ENCODE measurements at regions not wholly inside any gene's neighbourhood (a gene's known extent, or its start where the extent isn't known, plus 50 kb on each side); places are given as distances from the start of the nearest gene placed in this dataset.

GRCh38 chr1:193565971-193566577 lies 379.7 kb upstream of the B3GALT2 start:
- no peak for TF ChIP-seq CTCF (IDR thresholded peaks at IDR 0.05; ENCODE audit: insufficient read depth, low read length)
- TF ChIP-seq POLR2AphosphoS5 (IDR thresholded peaks at IDR 0.05; ENCODE audit: low read depth): no peak

Data from HL-60 (cell line).